Activated naive CD4-positive, alpha-beta T cell treated with anti-CD3 and anti-CD28 coated beads, Interleukin-2, amount 50 U/mL, for 24 hours (primary cell): ENCODE measurements at regions not wholly inside any gene's neighbourhood (a gene's known extent, or its start where the extent isn't known, plus 50 kb on each side); places are given as distances from the start of the nearest gene placed in this dataset.
A peak's percentile ranks its signal among the peaks of the same experiment; 100 is the strongest.
"Not testable (repeated sequence)": the region's sequence is repeated elsewhere in the genome, so short reads cannot be mapped to it uniquely, and the experiment has no call there.

Experiments used
- H3K27ac Mint-ChIP-seq: one replicate; pipeline ENCODE4 v1.8.0; 2021; ENCODE audit warnings: mild to moderate bottlenecking, mixed read lengths
- H3K27me3 Mint-ChIP-seq: one replicate; pipeline ENCODE4 v1.8.0; 2021; ENCODE audit warnings: mixed read lengths
- H3K36me3 Mint-ChIP-seq: one replicate; pipeline ENCODE4 v1.8.0; 2021; ENCODE audit warnings: mixed read lengths
- H3K4me1 Mint-ChIP-seq: one replicate; pipeline ENCODE4 v1.8.0; 2021; ENCODE audit warnings: mixed read lengths
- H3K4me3 Mint-ChIP-seq: one replicate; pipeline ENCODE4 v1.8.0; 2021; ENCODE audit warnings: mild to moderate bottlenecking, mixed read lengths
- H3K9me3 Mint-ChIP-seq: one replicate; pipeline ENCODE4 v1.8.0; 2021; ENCODE audit warnings: mixed read lengths

DNA sequence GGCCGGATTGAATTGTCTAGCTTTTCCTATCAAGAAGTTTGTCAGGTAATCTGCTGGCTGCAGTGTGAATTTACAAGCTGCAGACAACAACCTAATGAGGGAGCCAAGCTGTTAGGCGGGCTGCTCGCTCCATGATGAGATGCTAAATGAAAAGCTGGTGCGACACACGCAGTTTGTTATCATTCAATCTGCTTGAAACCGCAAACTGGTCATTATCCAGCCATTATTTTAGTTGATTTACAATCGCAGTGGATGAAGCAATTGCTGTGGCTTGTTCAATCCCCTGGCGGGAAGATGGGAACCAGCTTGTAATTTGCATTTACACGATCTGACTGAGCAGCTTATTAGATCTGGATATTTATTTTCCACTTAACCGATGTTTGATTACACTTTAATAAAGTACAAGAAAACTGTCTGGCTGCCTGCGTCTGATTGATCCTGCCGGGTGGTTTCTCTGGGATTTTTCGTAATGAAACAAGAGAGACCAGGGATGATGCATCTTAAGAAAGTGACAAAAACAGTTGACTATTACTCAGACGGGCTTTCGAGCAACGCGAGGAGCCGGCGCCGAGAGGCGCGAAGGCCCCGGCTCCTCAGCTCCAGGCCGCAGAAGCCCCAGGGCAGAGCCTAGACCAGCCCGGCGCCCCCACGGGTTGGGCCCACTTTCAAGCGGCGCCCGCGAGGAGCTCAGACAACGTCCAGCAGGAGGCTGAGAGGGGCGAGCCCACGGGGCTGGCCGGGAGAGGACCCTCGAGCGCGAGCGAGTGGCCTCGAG, 118.0 kb upstream of the BARHL2 start:
- Mint-ChIP-seq H3K27ac (no peak overlapping the region), H3K9me3 (peaks cover 7% of the 10 kb centered on the region), H3K27me3 (peaks cover 73% of the 10 kb centered on the region), H3K36me3 (peaks cover under 1% of the 10 kb centered on the region), H3K4me3 (peak overlapping the region; percentile 45), H3K4me1 (peaks cover 27% of the 10 kb centered on the region)

DNA sequence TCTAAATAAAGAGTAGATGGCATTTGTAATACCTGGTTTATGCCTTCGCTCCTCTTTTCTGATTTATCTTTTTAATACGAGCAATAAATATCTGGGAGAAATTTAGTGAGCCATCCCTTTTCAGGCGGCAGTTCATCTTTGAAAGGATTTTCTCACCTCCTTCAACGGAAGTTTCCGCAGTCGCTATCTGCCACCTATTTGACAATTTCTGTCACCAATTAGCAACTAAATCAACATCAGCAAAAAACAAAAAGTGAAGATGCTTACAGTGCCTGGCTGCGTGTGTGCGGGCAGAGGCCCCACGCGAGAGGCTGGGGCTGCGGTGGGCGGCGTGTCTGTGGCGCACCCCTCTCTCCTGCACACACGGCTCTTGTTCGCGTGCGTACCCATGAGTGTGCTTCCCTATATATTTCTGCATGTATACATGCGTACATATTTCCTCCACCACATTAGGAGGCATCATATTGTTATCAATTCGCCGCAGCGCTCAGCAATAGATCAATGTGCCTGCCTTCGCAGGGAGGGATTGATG, 117.3 kb upstream of the BARHL2 start:
- Mint-ChIP-seq H3K27ac (no peak overlapping the region), H3K4me1 (peaks cover 24% of the 10 kb centered on the region), H3K36me3 (no peaks in the 10 kb centered on the region), H3K4me3 (peak overlapping the region; percentile 45), H3K9me3 (peaks cover 7% of the 10 kb centered on the region), H3K27me3 (peaks cover 70% of the 10 kb centered on the region)

DNA sequence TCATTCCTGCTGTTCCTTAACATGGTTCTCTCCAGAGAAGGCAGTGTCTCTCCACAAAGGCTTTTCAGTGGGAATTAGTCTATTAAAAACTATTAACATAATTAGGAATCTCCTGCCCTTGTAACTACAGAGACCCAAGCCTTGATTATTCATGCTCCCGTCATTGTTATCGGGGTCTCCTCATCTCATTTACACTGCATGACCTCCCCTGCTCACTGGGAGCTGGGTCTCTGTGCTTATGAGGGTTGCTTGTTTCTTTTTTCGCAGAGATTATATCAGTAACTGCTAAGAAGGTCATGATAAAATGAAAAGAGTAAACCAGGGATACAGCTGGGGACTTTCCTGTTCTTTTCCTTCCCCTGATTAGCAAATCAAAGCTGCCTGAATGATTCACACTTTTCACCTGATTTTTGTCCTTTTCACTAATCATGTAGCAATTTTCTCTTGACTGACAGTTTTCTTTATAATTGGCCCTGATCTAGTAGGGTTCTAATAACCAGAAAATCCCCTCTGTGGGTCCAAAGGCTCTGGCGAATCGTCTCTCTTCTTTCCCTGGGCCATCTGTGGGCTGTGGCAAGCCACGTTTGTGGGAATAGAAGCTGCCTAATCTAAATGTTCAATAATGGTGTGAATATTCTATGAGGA, 116.5 kb upstream of the BARHL2 start:
- no peak overlapping the region for H3K27ac Mint-ChIP-seq
- H3K9me3 Mint-ChIP-seq, result peaks cover 7% of the 10 kb centered on the region
- no peaks in the 10 kb centered on the region for H3K36me3 Mint-ChIP-seq
- H3K4me1 Mint-ChIP-seq, result peaks cover 24% of the 10 kb centered on the region
- no peak overlapping the region for H3K4me3 Mint-ChIP-seq
- H3K27me3 Mint-ChIP-seq, result peaks cover 69% of the 10 kb centered on the region

DNA sequence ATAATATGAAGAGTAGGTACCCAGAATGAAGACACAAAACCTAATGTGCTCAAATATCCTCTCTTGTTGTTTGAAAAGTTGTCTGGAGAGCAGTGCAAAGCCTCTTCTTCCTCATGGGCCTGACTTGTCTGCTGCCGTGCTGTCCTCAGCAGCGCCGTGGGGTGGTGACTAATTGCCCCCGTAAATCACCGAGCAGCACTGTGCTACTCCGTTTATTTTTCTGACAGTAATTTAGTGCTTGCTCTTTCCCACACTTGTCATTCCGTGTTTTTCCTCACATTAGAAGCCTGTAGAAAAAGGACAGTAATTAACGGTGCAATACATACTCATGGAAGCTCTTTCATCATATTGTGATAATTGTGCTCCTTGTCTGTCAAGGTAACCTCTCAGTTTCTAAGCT, 114.8 kb upstream of the BARHL2 start:
- peaks cover 22% of the 10 kb centered on the region for H3K4me1 Mint-ChIP-seq
- peaks cover 63% of the 10 kb centered on the region for H3K27me3 Mint-ChIP-seq
- H3K27ac Mint-ChIP-seq, result no peak overlapping the region
- no peak overlapping the region for H3K4me3 Mint-ChIP-seq
- H3K36me3 Mint-ChIP-seq, result no peaks in the 10 kb centered on the region
- H3K9me3 Mint-ChIP-seq, result peaks cover 6% of the 10 kb centered on the region

DNA sequence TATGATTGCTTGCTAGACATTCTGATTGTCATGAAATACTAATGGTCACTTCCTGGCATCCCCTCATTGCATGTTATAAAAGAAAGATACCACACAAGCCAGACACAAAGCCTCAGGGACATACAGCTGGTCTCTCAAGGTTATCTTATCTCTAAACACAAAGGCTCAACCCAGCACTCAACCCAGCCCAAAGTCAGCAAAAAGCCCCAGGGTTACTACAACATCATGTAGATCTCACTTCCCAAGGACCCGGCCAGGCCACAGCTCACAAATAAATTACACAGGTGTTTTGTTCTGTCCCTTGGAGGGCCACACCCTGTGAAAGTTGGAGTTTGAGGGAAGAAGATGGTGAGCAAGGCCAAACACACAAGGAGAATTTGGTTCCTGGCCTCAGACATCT, 109.7 kb upstream of the BARHL2 start:
- no peak overlapping the region for H3K4me3 Mint-ChIP-seq
- H3K4me1 Mint-ChIP-seq, result no peaks in the 10 kb centered on the region
- H3K36me3 Mint-ChIP-seq, result no peaks in the 10 kb centered on the region
- no peak overlapping the region for H3K27ac Mint-ChIP-seq
- H3K9me3 Mint-ChIP-seq, result no peaks in the 10 kb centered on the region
- peaks cover 42% of the 10 kb centered on the region for H3K27me3 Mint-ChIP-seq

DNA sequence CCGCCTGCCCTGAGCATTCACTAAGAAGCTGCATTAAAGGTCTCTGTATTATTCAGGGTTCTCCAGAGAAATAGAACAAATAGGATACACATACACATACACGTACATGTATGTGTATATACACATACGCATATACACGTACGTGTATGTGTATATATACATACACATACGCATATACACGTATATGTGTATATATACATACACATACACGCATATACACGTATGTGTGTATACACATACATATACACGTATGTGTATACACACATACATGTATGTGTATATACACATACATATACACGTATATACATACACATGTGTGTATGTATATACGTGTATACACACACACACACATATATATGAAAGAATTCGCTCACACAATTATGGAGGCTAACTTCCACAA, 108.9 kb upstream of the BARHL2 start:
- H3K9me3 Mint-ChIP-seq, result no peaks in the 10 kb centered on the region
- no peaks in the 10 kb centered on the region for H3K4me1 Mint-ChIP-seq
- H3K27me3 Mint-ChIP-seq, result peaks cover 38% of the 10 kb centered on the region
- H3K36me3 Mint-ChIP-seq, result no peaks in the 10 kb centered on the region
- H3K27ac Mint-ChIP-seq, result no peak overlapping the region
- H3K4me3 Mint-ChIP-seq, result no peak overlapping the region

DNA sequence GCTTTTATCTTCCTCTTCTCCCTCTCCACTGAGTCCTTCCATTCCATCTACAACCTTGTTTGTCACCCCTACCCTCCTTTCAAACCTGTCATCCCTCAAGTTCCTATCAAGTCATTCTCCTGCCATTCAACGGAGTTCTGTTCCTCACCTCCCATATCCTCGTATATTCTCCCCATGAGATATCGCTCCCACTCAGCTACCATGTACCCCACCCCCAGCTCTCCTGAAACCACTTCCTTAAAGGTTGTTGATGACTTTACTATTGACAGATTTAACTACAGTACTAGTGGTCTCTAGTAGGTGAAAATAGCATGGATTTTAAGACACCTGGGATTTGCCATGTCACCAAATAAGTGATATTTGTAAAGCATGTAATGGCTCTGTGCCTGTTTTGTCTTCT, 107.4 kb upstream of the BARHL2 start:
- Mint-ChIP-seq H3K9me3 (no peaks in the 10 kb centered on the region), H3K4me1 (no peaks in the 10 kb centered on the region), H3K27me3 (peaks cover 30% of the 10 kb centered on the region), H3K36me3 (no peaks in the 10 kb centered on the region), H3K27ac (no peak overlapping the region), H3K4me3 (no peak overlapping the region)

DNA sequence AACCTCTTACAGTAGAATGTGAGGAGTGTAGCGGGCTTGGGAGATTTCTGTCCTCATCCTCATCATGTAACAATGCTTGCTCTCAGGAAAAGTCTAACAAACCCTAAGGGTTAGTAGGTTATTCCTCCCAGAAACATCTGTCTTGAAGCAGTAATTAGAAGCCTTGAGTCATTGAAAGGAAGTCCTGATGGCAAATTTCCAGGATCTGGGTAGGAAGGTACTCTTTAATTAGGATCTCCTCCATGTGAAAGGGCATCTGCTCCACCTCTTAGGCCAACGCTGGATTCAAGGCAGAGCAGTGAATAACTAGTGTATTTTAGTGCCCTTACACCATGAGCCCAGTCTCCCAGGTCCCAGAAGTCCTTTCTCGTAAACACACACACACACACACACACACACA, 106.6 kb upstream of the BARHL2 start:
- Mint-ChIP-seq H3K36me3 (no peaks in the 10 kb centered on the region), H3K27ac (no peak overlapping the region), H3K9me3 (no peaks in the 10 kb centered on the region), H3K4me3 (no peak overlapping the region), H3K4me1 (no peaks in the 10 kb centered on the region), H3K27me3 (peaks cover 25% of the 10 kb centered on the region)

DNA sequence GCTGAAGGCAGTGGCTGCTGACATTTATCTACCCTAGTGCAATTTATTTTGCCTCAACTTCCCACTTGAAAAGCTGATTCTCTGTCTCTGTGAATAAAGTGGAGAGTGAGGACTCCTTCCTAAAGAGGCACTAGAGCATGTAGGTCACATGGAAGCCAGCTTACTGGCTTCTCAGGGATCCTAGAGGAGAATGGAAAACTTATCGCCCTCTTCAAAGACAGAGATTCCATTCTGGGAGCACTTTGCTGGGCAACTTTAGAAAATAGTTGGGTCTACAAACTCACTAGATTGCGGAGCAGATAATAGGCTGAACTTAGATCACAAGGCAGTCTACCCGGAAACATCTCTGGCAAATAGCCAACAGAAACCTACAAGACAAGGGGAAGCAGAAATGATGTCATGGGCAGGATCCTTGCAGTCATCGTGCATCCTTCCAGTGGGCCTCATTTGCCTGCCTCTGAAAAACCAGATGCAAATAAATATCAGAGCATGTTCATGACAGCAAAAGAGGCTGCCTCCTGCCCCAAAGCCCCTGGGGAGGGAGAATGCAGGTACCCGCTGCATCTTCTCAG, 104.8 kb upstream of the BARHL2 start:
- H3K27me3 Mint-ChIP-seq, result peaks cover 22% of the 10 kb centered on the region
- no peak overlapping the region for H3K27ac Mint-ChIP-seq
- peaks cover 2% of the 10 kb centered on the region for H3K36me3 Mint-ChIP-seq
- no peaks in the 10 kb centered on the region for H3K9me3 Mint-ChIP-seq
- no peaks in the 10 kb centered on the region for H3K4me1 Mint-ChIP-seq
- H3K4me3 Mint-ChIP-seq, result no peak overlapping the region

DNA sequence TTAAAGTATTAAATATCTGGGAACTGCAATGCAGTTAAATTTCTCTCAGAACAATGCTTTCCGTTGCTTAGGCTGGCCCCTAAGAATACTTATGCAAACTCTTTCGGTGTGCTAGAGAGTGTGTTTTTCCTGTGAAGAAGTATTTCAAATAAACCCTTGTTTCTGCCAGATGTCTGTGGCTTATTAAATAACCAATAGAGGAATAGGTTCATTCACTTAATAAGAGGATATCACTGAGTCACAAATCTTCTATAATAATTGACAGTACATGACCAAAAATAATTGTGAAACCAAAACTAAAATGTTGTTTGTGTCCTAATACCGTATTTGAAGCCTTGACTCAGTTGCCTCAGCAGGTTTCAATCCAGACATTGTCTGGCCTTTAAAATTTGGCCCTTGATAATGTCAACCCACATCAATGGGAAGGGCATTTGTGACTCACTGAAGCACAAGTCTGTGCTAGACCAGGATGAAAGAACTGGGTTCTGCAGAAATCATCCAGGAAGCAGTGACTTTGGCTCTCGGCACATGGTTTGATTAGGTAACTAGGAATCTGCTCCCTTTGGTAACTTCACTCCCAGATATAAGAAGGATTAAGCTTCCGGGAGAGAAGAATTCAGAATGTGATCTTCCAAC, 104.2 kb upstream of the BARHL2 start:
- Mint-ChIP-seq H3K4me3 (no peak overlapping the region), H3K27me3 (peaks cover 24% of the 10 kb centered on the region), H3K9me3 (no peaks in the 10 kb centered on the region), H3K4me1 (no peaks in the 10 kb centered on the region), H3K27ac (no peak overlapping the region), H3K36me3 (peaks cover 2% of the 10 kb centered on the region)

DNA sequence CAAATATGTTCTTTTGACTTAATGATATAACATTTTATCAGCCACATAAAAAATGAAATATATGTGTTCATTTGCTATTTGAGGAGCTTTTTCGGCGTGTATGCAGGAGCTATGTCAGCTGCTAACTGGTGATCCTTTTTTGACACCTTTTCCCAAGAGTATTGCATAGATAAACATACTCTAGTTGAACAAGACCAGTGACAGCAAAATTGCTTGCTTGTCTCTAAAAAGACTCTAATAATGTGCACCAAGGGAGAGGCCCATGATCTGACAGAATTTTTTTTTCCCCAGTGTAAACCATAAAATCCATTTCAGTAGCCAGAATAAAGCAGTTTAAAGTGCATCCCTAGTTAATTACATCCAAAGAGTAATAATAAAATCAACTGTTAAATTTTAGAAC, 103.6 kb upstream of the BARHL2 start:
- Mint-ChIP-seq H3K9me3 (no peaks in the 10 kb centered on the region), H3K4me3 (no peak overlapping the region), H3K27ac (no peak overlapping the region), H3K4me1 (no peaks in the 10 kb centered on the region), H3K36me3 (peaks cover 2% of the 10 kb centered on the region), H3K27me3 (peaks cover 27% of the 10 kb centered on the region)

DNA sequence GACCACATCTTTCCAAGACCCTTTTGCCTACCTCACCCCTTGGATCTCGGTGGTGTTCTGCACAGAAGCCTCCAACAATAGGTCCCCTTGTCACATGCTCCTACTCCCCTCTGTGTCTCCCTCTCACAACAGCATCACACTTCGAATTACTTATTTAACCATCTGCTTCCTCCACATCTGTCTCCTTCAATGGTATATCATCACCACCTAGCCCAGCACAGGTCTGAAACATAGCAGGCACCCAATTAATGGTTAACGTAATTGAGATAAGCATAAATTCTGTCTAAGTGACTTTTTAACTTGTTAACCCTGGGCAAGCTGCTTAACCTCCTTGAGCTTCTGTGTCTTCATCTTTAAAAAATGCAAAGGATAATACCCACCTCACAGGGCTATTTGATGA, 100.3 kb upstream of the BARHL2 start:
- Mint-ChIP-seq H3K9me3 (no peaks in the 10 kb centered on the region), H3K4me1 (no peaks in the 10 kb centered on the region)

DNA sequence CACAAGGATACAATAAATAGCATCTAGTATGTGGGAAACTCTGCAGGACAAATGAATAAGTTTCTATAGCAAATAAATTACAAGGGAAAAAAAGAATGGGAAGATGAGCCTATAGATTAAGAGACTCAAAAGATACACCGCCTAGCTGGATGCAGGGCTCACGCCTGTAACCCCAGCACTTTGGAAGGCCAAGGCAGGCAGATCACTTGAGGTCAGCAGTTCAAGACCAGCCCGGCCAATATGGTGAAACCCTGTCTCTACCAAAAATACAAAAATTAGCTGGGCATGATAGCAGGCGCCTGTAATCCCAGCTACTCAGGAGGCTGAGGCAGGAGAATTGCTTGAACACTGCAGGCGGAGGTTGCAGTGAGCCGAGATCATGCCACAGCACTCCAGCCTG, 95.1 kb upstream of the BARHL2 start:
- H3K4me3 Mint-ChIP-seq, H3K9me3 Mint-ChIP-seq, H3K36me3 Mint-ChIP-seq, H3K27ac Mint-ChIP-seq, H3K4me1 Mint-ChIP-seq: not testable (repeated sequence)
- H3K27me3 Mint-ChIP-seq, result peaks cover 29% of the 10 kb centered on the region

More for the DNA sequence above, 100.3 kb upstream of the BARHL2 start:
- Mint-ChIP-seq H3K36me3 (peaks cover 2% of the 10 kb centered on the region), H3K27me3 (peaks cover 24% of the 10 kb centered on the region), H3K4me3 (no peak overlapping the region), H3K27ac (no peak overlapping the region)

DNA sequence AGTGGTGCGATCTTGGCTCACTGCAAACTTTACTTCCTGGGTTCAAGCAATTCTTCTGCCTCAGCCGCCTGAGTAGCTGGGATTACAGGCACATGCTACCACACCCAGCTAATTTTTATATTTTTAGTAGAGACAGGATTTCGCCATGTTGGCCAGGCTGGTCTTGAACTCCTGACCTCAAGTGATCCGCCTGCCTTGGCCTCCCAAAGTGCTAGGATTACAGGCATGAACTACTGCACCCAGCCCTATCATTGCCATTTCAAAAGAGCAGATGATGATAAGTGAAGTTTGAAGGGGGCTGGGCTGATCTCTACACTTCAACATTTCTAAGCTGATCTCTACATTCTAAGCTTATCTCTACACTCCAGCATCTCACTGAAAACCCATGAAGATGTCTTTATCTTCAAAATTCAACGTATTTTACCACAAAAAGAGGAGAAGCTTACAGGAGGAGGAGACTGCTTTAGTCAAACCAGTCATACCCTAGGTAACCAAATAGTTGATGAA, 94.4 kb upstream of the BARHL2 start:
- peaks cover 31% of the 10 kb centered on the region for H3K27me3 Mint-ChIP-seq
- not testable (repeated sequence) for H3K27ac Mint-ChIP-seq, H3K4me1 Mint-ChIP-seq, H3K9me3 Mint-ChIP-seq, H3K36me3 Mint-ChIP-seq, H3K4me3 Mint-ChIP-seq

DNA sequence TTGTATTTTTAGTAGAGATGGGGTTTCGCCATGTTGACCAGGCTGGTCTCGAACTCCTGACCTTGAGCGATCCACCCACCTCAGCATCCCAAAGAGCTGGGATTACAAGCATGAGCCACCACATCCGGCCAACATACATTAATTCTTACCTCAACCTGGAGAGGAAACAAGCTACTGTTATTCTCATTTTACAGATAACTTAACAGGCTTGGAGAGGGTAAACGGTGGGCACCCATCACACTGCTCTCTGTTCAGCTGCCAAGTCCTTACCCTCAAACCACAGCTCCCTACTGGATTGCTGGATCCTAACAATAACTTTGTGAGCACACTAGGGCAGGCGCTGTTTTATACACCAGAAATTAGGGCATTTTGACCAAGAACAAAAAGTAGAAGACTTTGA, 93.6 kb upstream of the BARHL2 start:
- Mint-ChIP-seq H3K9me3 (no peaks in the 10 kb centered on the region), H3K27me3 (peaks cover 23% of the 10 kb centered on the region), H3K4me3 (no peak overlapping the region), H3K4me1 (no peaks in the 10 kb centered on the region), H3K36me3 (no peaks in the 10 kb centered on the region), H3K27ac (no peak overlapping the region)

DNA sequence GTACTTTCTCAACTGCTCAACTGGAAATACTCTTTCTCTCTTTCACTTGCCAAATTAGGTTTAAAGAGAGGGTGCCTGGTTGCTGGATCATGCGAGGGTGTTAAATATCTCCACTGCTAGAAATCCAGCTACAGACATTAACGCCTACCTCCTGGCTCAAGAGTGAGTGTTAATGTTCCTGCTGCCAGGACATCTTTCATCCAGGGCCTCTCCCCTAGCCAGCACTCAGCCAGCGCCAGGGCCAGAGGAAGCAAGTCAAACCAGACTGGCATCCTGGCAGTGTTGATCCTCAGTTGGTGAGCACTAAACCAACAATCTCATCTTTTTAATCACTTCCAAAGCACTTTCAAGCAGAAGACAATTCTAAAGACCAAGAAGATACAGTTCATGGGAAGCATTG, 92.9 kb upstream of the BARHL2 start:
- H3K27ac Mint-ChIP-seq, result no peak overlapping the region
- no peaks in the 10 kb centered on the region for H3K9me3 Mint-ChIP-seq
- no peaks in the 10 kb centered on the region for H3K4me1 Mint-ChIP-seq
- H3K27me3 Mint-ChIP-seq, result peaks cover 29% of the 10 kb centered on the region
- no peak overlapping the region for H3K4me3 Mint-ChIP-seq
- no peaks in the 10 kb centered on the region for H3K36me3 Mint-ChIP-seq
